Keratinocyte (primary cell): ENCODE measurements at regions not wholly inside any gene's neighbourhood (a gene's known extent, or its start where the extent isn't known, plus 50 kb on each side); places are given as distances from the start of the nearest gene placed in this dataset.
A peak's percentile ranks its signal among the peaks of the same experiment; 100 is the strongest.

Source experiments
- DNase-seq: peaks from one replicate; pipeline ENCODE4 v3.0.0-alpha.2; 2011; ENCODE audit warnings: low read depth, missing footprints, low spot score
- FAIRE-seq: peaks from 2 replicates; lab custom pipeline; 2011; peaks lifted over from hg19 to GRCh38; lab: Jason Lieb, UNC
- H2AFZ ChIP-seq: 2 replicates; pipeline ENCODE4 v1.6.0; 2012; ENCODE audit warnings: low read length, control low read depth, inconsistent platforms; ENCODE audit not compliant: control insufficient read depth
- H3K27ac ChIP-seq: 2 replicates; pipeline ENCODE4 v1.5.1; 2011; ENCODE audit warnings: low read length; ENCODE audit not compliant: control insufficient read depth, insufficient read depth
- H3K27me3 ChIP-seq: 3 replicates; pipeline ENCODE4 v1.6.0; 2011; ENCODE audit warnings: low read length; ENCODE audit not compliant: control insufficient read depth, insufficient read depth; ENCODE audit errors: extremely low read depth
- H3K36me3 ChIP-seq, 2 experiments: 2 replicates in 1 of 2; 3 replicates in 1 of 2; pipeline ENCODE4 v1.5.1; 2011; ENCODE audit warnings: low read length in 2 of 2, mild to moderate bottlenecking in 1 of 2; ENCODE audit not compliant: control insufficient read depth in 2 of 2, insufficient read depth in 2 of 2; ENCODE audit errors: extremely low read depth in 1 of 2
- H3K4me1 ChIP-seq: 3 replicates; pipeline ENCODE4 v1.5.1; 2011; ENCODE audit warnings: low read length; ENCODE audit not compliant: control insufficient read depth, insufficient read depth; ENCODE audit errors: extremely low read depth
- H3K4me2 ChIP-seq: 3 replicates; pipeline ENCODE4 v1.6.0; 2011; ENCODE audit warnings: low read depth, low read length; ENCODE audit not compliant: control insufficient read depth, insufficient read depth; ENCODE audit errors: extremely low read depth
- H3K4me3 ChIP-seq, 3 experiments: fragments of 200-600 bp in 1 of 3; sonication (generic) in 1 of 3; 2 replicates in 2 of 3; 3 replicates in 1 of 3; pipeline ENCODE4 v1.5.1; 2011 to 2016; ENCODE audit warnings: low read length in 3 of 3, mild to moderate bottlenecking in 3 of 3, control low read depth in 2 of 3, inconsistent platforms in 1 of 3, low read depth in 1 of 3, mixed read lengths in 1 of 3, mixed run types in 1 of 3, moderate library complexity in 1 of 3; ENCODE audit not compliant: control insufficient read depth in 2 of 3, insufficient read depth in 2 of 3; ENCODE audit errors: extremely low read depth in 1 of 3
- H3K79me2 ChIP-seq: 2 replicates; pipeline ENCODE4 v1.6.0; 2012; ENCODE audit warnings: low read length; ENCODE audit not compliant: control insufficient read depth, insufficient read depth
- H3K9ac ChIP-seq: 3 replicates; pipeline ENCODE4 v1.6.0; 2011; ENCODE audit warnings: low read length; ENCODE audit not compliant: control insufficient read depth, insufficient read depth; ENCODE audit errors: extremely low read depth
- H3K9me1 ChIP-seq: 3 replicates; pipeline ENCODE4 v1.6.0; 2011; ENCODE audit warnings: low read length; ENCODE audit not compliant: control insufficient read depth, insufficient read depth; ENCODE audit errors: extremely low read depth
- H3K9me3 ChIP-seq: 2 replicates; pipeline ENCODE4 v1.5.1; 2012; ENCODE audit warnings: low read depth, low read length; ENCODE audit not compliant: control insufficient read depth
- H4K20me1 ChIP-seq: 3 replicates; pipeline ENCODE4 v1.6.0; 2011; ENCODE audit warnings: low read length; ENCODE audit not compliant: control insufficient read depth, insufficient read depth; ENCODE audit errors: extremely low read depth
- EZH2 ChIP-seq: IDR thresholded peaks from one replicate; pipeline ENCODE4 v1.6.1; 2012; ENCODE audit warnings: inconsistent platforms, mild to moderate bottlenecking, low read length, moderate library complexity
- dilution Hi-C: fragments of 300-500 bp; cut with MboI; formaldehyde crosslinking; loops from one replicate; pipeline ENCODE4 v1.7.0; 2020; ENCODE audit warnings: low sequenced_read_pairs; ENCODE audit not compliant: extremely low pct_ligation_motif_present
- TF ChIP-seq, protein P1 (sequence below), 3 experiments: IDR thresholded peaks in 1 of 3; conservative IDR thresholded peaks in 1 of 3; optimal IDR thresholded peaks in 1 of 3; 2 replicates in 2 of 3; 3 replicates in 1 of 3; pipeline versions ENCODE3 to v1.5.1; 2011; ENCODE audit warnings: low read length in 3 of 3, mild to moderate bottlenecking in 3 of 3, moderate library complexity in 2 of 3, control low read depth in 1 of 3, inconsistent platforms in 1 of 3; ENCODE audit not compliant: insufficient read depth in 2 of 3; ENCODE audit errors: extremely low read depth in 1 of 3

DNA sequence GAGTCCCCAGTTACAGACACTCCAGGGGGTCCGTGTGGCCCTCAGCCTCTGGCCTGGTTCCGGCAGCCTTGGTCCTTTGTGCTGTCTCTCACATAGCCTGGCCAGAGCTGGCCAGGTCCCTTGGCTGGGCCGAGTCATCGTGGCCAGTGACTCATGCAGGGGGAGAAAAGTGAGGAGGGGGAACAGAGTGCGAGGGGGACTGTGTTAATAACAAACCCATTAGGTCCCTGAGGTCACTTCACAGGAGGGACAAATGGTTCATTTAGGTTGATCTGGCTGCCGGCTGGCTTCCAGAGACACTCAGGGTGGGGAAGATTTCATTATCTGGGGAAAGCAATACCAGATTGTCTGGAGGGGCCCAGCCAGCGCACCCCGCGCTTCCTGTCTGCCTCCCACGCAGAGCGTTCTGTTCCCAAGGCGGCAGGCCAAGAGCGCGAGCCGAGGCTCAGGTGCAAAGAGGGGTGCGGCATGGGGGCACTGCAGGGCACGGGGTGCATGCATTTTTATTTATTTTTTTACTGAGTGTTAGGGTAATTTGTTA is 223.1 kb downstream of the SEC14L1 start:
- peaks cover 89% of the 10 kb centered on the region for H3K79me2 ChIP-seq
- dilution Hi-C loops, result no loop called here
- H3K27me3 ChIP-seq, result no peaks in the 10 kb centered on the region
- H3K9ac ChIP-seq, result no peak overlapping the region
- H3K4me1 ChIP-seq, result peaks cover 57% of the 10 kb centered on the region
- peaks cover 68% of the 10 kb centered on the region for H4K20me1 ChIP-seq
- peak overlapping the region; percentile 22 for H3K4me2 ChIP-seq
- no peak overlapping the region for H3K27ac ChIP-seq
- no peak overlapping the region for H2AFZ ChIP-seq
- H3K4me3 ChIP-seq, result no peak overlapping the region
- TF ChIP-seq, protein P1, sequence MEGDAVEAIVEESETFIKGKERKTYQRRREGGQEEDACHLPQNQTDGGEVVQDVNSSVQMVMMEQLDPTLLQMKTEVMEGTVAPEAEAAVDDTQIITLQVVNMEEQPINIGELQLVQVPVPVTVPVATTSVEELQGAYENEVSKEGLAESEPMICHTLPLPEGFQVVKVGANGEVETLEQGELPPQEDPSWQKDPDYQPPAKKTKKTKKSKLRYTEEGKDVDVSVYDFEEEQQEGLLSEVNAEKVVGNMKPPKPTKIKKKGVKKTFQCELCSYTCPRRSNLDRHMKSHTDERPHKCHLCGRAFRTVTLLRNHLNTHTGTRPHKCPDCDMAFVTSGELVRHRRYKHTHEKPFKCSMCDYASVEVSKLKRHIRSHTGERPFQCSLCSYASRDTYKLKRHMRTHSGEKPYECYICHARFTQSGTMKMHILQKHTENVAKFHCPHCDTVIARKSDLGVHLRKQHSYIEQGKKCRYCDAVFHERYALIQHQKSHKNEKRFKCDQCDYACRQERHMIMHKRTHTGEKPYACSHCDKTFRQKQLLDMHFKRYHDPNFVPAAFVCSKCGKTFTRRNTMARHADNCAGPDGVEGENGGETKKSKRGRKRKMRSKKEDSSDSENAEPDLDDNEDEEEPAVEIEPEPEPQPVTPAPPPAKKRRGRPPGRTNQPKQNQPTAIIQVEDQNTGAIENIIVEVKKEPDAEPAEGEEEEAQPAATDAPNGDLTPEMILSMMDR (optimal IDR thresholded peaks at IDR 0.05 in 1 of 3, IDR thresholded peaks at IDR 0.05 in 1 of 3, conservative IDR thresholded peaks at IDR 0.05 in 1 of 3; ENCODE audit: extremely low read depth in 1 of 3, insufficient read depth in 2 of 3, low read length in 3 of 3), result no peak
- FAIRE-seq (no peak), DNase-seq (no peak)
- peaks cover 9 to 37% of the 10 kb centered on the region in 2 experiments for H3K36me3 ChIP-seq
- peaks cover 24% of the 10 kb centered on the region for H3K9me1 ChIP-seq
- no peaks in the 10 kb centered on the region for H3K9me3 ChIP-seq

DNA sequence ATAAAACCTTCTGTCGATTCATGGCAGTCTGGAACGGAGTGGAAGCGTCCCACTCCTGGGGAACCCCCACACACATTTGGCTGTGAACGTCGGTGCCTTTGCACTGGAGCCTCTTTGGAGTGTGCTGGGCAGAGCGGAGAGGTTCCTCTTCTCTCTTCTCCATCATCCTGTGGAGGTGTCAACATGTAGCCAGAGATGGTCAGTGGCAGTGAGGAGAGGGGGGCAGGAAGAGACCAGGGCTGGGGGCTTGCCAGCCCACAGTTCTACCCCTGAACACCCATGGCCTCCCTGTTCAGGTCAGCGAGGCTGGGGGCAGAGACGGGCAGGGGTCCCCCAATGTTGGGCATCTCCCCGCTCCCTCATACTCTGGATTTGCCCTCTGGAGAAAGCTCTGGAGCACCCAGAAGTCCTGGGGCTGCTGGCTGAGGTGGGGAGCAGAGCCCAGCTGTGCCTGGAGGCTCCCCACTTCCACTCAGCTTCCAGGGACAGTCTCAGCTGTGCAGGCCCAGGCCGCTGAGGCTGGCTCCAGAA is 223.7 kb downstream of the SEC14L1 start:
- Histone ChIP-seq H3K27me3 (no peaks in the 10 kb centered on the region), H3K27ac (no peak overlapping the region), H3K4me3 (no peak overlapping the region), H4K20me1 (peaks cover 67% of the 10 kb centered on the region), H3K4me2 (no peak overlapping the region), H3K79me2 (peaks cover 89% of the 10 kb centered on the region), H3K9me3 (no peaks in the 10 kb centered on the region), H3K4me1 (peaks cover 57% of the 10 kb centered on the region), H3K36me3 (peaks cover 7 to 32% of the 10 kb centered on the region in 2 experiments), H3K9ac (no peak overlapping the region), H3K9me1 (peaks cover 29% of the 10 kb centered on the region), H2AFZ (no peak overlapping the region)
- no peak for TF ChIP-seq EZH2
- TF ChIP-seq, protein P1 (optimal IDR thresholded peaks at IDR 0.05 in 1 of 3, IDR thresholded peaks at IDR 0.05 in 1 of 3, conservative IDR thresholded peaks at IDR 0.05 in 1 of 3; ENCODE audit: extremely low read depth in 1 of 3, insufficient read depth in 2 of 3, low read length in 3 of 3), result no peak
- no peak for DNase-seq
- dilution Hi-C loops, result no loop called here
- FAIRE-seq, result no peak
